ENCODE measurements at regions not wholly inside any gene's neighbourhood (a gene's known extent, or its start where the extent isn't known, plus 50 kb on each side); places are given as distances from the start of the nearest gene placed in this dataset.

- H3K27ac ChIP-seq, result no peak overlapping the region
- TF ChIP-seq CTCF (conservative IDR thresholded peaks at IDR 0.05; ENCODE audit: low read depth), result no peak
- ChIA-PET CTCF (interaction anchor here (1.2 kb wide), 1 partner anchor 633 kb away, joined by 4 read pairs; no protein-coding TSS in a partner anchor), POLR2A (ENCODE audit: low non-redundant PET) (no interaction called here)
- DNase-seq (ENCODE audit: low spot score), result peak; percentile 7
Observed at GRCh38 chr11:23509023-23509422, 648.7 kb upstream of the CCDC179 start.

GRCh38 chr11:23509821-23510220, 649.5 kb upstream of the CCDC179 start:
- CTCF ChIA-PET, result interaction anchor here (1.2 kb wide), 1 partner anchor 634 kb away, joined by 4 read pairs; no protein-coding TSS in a partner anchor

GRCh38 chr11:23519194-23519593, 658.9 kb upstream of the CCDC179 start:
- ChIA-PET POLR2A (ENCODE audit: low non-redundant PET) (no interaction called here), CTCF (no interaction called here)

More at GRCh38 chr11:23509821-23510220, 649.5 kb upstream of the CCDC179 start:
- POLR2A ChIA-PET (ENCODE audit: low non-redundant PET), result interaction anchor here (0.6 kb wide), 1 partner anchor 64 kb away, joined by 3 read pairs; no protein-coding TSS in a partner anchor
- DNase-seq (ENCODE audit: low spot score), result no peak
- no peak overlapping the region for H3K27ac ChIP-seq
- no peak for TF ChIP-seq CTCF (conservative IDR thresholded peaks at IDR 0.05; ENCODE audit: low read depth)

GRCh38 chr11:23520226-23520960, 660.1 kb upstream of the CCDC179 start:
- POLR2A ChIA-PET (ENCODE audit: low non-redundant PET), result no interaction called here
- DNase-seq (ENCODE audit: low spot score), result no peak
- H3K27ac ChIP-seq, result no peak overlapping the region
- CTCF ChIA-PET, result no interaction called here
- no peak for TF ChIP-seq CTCF (conservative IDR thresholded peaks at IDR 0.05; ENCODE audit: low read depth)

More at GRCh38 chr11:23519194-23519593, 658.9 kb upstream of the CCDC179 start:
- TF ChIP-seq CTCF (conservative IDR thresholded peaks at IDR 0.05; ENCODE audit: low read depth), result no peak
- H3K27ac ChIP-seq, result no peak overlapping the region
- DNase-seq (ENCODE audit: low spot score), result no peak

GRCh38 chr11:23536907-23537306, 676.6 kb upstream of the CCDC179 start:
- DNase-seq (ENCODE audit: low spot score), result no peak
- ChIA-PET POLR2A (ENCODE audit: low non-redundant PET) (no interaction called here), CTCF (interaction anchor here (0.5 kb wide), 1 partner anchor 993 kb away, joined by 3 read pairs; no protein-coding TSS in a partner anchor)
- no peak overlapping the region for H3K27ac ChIP-seq
- no peak for TF ChIP-seq CTCF (conservative IDR thresholded peaks at IDR 0.05; ENCODE audit: low read depth)

- POLR2A ChIA-PET (ENCODE audit: low non-redundant PET), result no interaction called here
- TF ChIP-seq CTCF (conservative IDR thresholded peaks at IDR 0.05; ENCODE audit: low read depth), result no peak
- DNase-seq (ENCODE audit: low spot score), result no peak
- CTCF ChIA-PET, result interaction anchor here (0.7 to 1.2 kb wide), 5 partner anchors 8 to 1684 kb away, joined by 3 to 4 read pairs (median 3); no protein-coding TSS in a partner anchor
- H3K27ac ChIP-seq, result no peak overlapping the region
Observed at GRCh38 chr11:23539556-23539955, 679.3 kb upstream of the CCDC179 start.

All from RWPE1 (cell line).